H9 (cell line): ENCODE measurements at regions not wholly inside any gene's neighbourhood (a gene's known extent, or its start where the extent isn't known, plus 50 kb on each side); places are given as distances from the start of the nearest gene placed in this dataset.

ENCODE experiments used
- DNase-seq: peaks from one replicate; pipeline ENCODE4 v3.0.0-alpha.2; 2017
- H2AFZ ChIP-seq: one replicate; pipeline ENCODE4 v1.6.1; 2013; ENCODE audit warnings: mild to moderate bottlenecking, low read length, control low read depth, moderate library complexity
- H2AK5ac ChIP-seq: 2 replicates; pipeline ENCODE4 v1.6.1; 2013; ENCODE audit warnings: low read length, control low read depth, mixed read lengths; ENCODE audit not compliant: insufficient read length
- H2BK120ac ChIP-seq: one replicate; pipeline ENCODE4 v1.6.1; 2013; ENCODE audit warnings: low read depth, mild to moderate bottlenecking, low read length, control low read depth, inconsistent platforms; ENCODE audit not compliant: poor library complexity, severe bottlenecking
- H2BK12ac ChIP-seq: 2 replicates; pipeline ENCODE4 v1.6.1; 2013; ENCODE audit warnings: low read length, control low read depth, mixed read lengths, low read depth; ENCODE audit not compliant: insufficient read length
- H2BK15ac ChIP-seq: 2 replicates; pipeline ENCODE4 v1.6.1; 2013; ENCODE audit warnings: low read depth, low read length, control low read depth
- H2BK20ac ChIP-seq: one replicate; pipeline ENCODE4 v1.6.1; 2013; ENCODE audit warnings: low read depth, mild to moderate bottlenecking, low read length, control low read depth, inconsistent platforms; ENCODE audit not compliant: poor library complexity, severe bottlenecking
- H2BK5ac ChIP-seq: 2 replicates; pipeline ENCODE4 v1.6.1; 2013; ENCODE audit warnings: low read length, control low read depth, mixed read lengths; ENCODE audit not compliant: insufficient read length
- H3K14ac ChIP-seq: 2 replicates; pipeline ENCODE4 v1.6.1; 2013; ENCODE audit warnings: low read length, control low read depth; ENCODE audit not compliant: insufficient read depth
- H3K18ac ChIP-seq: 2 replicates; pipeline ENCODE4 v1.6.1; 2013; ENCODE audit warnings: low read depth, mild to moderate bottlenecking, mixed read lengths, low read length, control low read depth; ENCODE audit not compliant: insufficient read length
- H3K23ac ChIP-seq: 2 replicates; pipeline ENCODE4 v1.6.1; 2013; ENCODE audit warnings: low read length, control low read depth, mixed read lengths, low read depth; ENCODE audit not compliant: insufficient read length
- H3K23me2 ChIP-seq: 2 replicates; pipeline ENCODE4 v1.6.1; 2013; ENCODE audit warnings: low read depth, mild to moderate bottlenecking, mixed read lengths, low read length, control low read depth; ENCODE audit not compliant: insufficient read length, poor library complexity, severe bottlenecking
- H3K27ac ChIP-seq: 2 replicates; pipeline ENCODE4 v1.5.1; 2013; ENCODE audit warnings: low read length, control low read depth, mixed read lengths, low read depth; ENCODE audit not compliant: insufficient read length
- H3K27me3 ChIP-seq: 2 replicates; pipeline ENCODE4 v1.6.1; 2013; ENCODE audit warnings: low read length, control low read depth, inconsistent platforms; ENCODE audit not compliant: insufficient read depth
- H3K4ac ChIP-seq: 2 replicates; pipeline ENCODE4 v1.6.1; 2013; ENCODE audit warnings: low read depth, mild to moderate bottlenecking, control low read depth, inconsistent platforms, low read length, moderate library complexity
- H3K4me1 ChIP-seq: 2 replicates; pipeline ENCODE4 v1.6.1; 2013; ENCODE audit warnings: low read length, control low read depth, inconsistent platforms; ENCODE audit not compliant: insufficient read depth
- H3K4me2 ChIP-seq: 2 replicates; pipeline ENCODE4 v1.6.1; 2013; ENCODE audit warnings: low read length, control low read depth, mixed read lengths; ENCODE audit not compliant: insufficient read length, insufficient read depth
- H3K56ac ChIP-seq: 2 replicates; pipeline ENCODE4 v1.6.1; 2013; ENCODE audit warnings: low read depth, mild to moderate bottlenecking, mixed read lengths, low read length, control low read depth; ENCODE audit not compliant: insufficient read length
- H3K79me1 ChIP-seq: 2 replicates; pipeline ENCODE4 v1.6.1; 2013; ENCODE audit warnings: low read depth, mild to moderate bottlenecking, moderate library complexity, low read length, control low read depth, inconsistent platforms; ENCODE audit not compliant: insufficient read depth, poor library complexity, severe bottlenecking
- H3K79me2 ChIP-seq: 2 replicates; pipeline ENCODE4 v1.6.1; 2013; ENCODE audit warnings: low read length, control low read depth, inconsistent platforms; ENCODE audit not compliant: insufficient read depth
- H3K9ac ChIP-seq: 2 replicates; pipeline ENCODE4 v1.6.1; 2013; ENCODE audit warnings: low read length, control low read depth, mixed read lengths; ENCODE audit not compliant: insufficient read length; ENCODE audit errors: extremely low read depth
- H3K9me3 ChIP-seq: one replicate; pipeline ENCODE4 v1.6.1; 2013; ENCODE audit warnings: low read depth, low read length, inconsistent platforms; ENCODE audit not compliant: control insufficient read depth
- H3T11ph ChIP-seq: one replicate; pipeline ENCODE4 v1.6.1; 2013; ENCODE audit warnings: mild to moderate bottlenecking, low read length, control low read depth, inconsistent platforms
- H4K20me1 ChIP-seq: one replicate; pipeline ENCODE4 v1.6.1; 2013; ENCODE audit not compliant: control insufficient read depth, insufficient read length, insufficient read depth
- H4K5ac ChIP-seq: 2 replicates; pipeline ENCODE4 v1.6.1; 2013; ENCODE audit warnings: low read depth, mild to moderate bottlenecking, mixed read lengths, low read length, control low read depth; ENCODE audit not compliant: insufficient read length
- H4K8ac ChIP-seq: replicated peaks from 2 replicates; pipeline ENCODE4 v1.6.1; 2013; ENCODE audit warnings: low read length, control low read depth, mixed read lengths, low read depth; ENCODE audit not compliant: insufficient read length
- H4K91ac ChIP-seq: 2 replicates; pipeline ENCODE4 v1.6.1; 2013; ENCODE audit warnings: low read depth, mild to moderate bottlenecking, moderate library complexity, mixed read lengths, low read length, control low read depth; ENCODE audit not compliant: insufficient read length
- H3K27ac Mint-ChIP-seq, 3 experiments: 2 replicates in 2 of 3; 3 replicates in 1 of 3; pipeline ENCODE4 v1.8.0; 2020 to 2021; ENCODE audit warnings: mixed read lengths in 3 of 3, mild to moderate bottlenecking in 1 of 3, moderate library complexity in 1 of 3
- H3K27me3 Mint-ChIP-seq: 2 replicates; pipeline ENCODE4 v1.8.0; 2021; ENCODE audit warnings: low read depth, mild to moderate bottlenecking, moderate library complexity, mixed read lengths
- H3K36me3 Mint-ChIP-seq, 3 experiments: 2 replicates in 2 of 3; 3 replicates in 1 of 3; pipeline ENCODE4 v1.8.0; 2020 to 2021; ENCODE audit warnings: low read depth in 3 of 3, mixed read lengths in 3 of 3; ENCODE audit not compliant: insufficient read depth in 1 of 3
- H3K4me1 Mint-ChIP-seq, 2 experiments: 2 replicates each; pipeline ENCODE4 v1.8.0; 2020; ENCODE audit warnings: mixed read lengths in 2 of 2
- H3K4me3 Mint-ChIP-seq, 2 experiments: 2 replicates in 1 of 2; 3 replicates in 1 of 2; pipeline ENCODE4 v1.8.0; 2020 to 2021; ENCODE audit warnings: mild to moderate bottlenecking in 2 of 2, mixed read lengths in 2 of 2, moderate library complexity in 1 of 2
- H3K9me3 Mint-ChIP-seq, 2 experiments: 2 replicates in 1 of 2; 3 replicates in 1 of 2; pipeline ENCODE4 v1.8.0; 2020; ENCODE audit warnings: mild to moderate bottlenecking in 2 of 2, mixed read lengths in 2 of 2, moderate library complexity in 1 of 2
- CTCF ChIP-seq: fragments of 200-600 bp; sonication (generic); conservative IDR thresholded peaks from 3 replicates; pipeline ENCODE4 v1.8.0; 2021; ENCODE audit warnings: antibody characterized with exemption, mild to moderate bottlenecking
- WGBS: extraction: QIAGEN DNeasy Blood & Tissue Kit; methylation state at CpG from one replicate; pipeline ENCODE4 v1.1.7; 2013; ENCODE audit warnings: missing lambda C conversion rate, low lambda C conversion rate, mixed read lengths; ENCODE audit not compliant: insufficient read length; ENCODE audit errors: extremely low coverage; 5-methylcytosine and 5-hydroxymethylcytosine counted together

DNA sequence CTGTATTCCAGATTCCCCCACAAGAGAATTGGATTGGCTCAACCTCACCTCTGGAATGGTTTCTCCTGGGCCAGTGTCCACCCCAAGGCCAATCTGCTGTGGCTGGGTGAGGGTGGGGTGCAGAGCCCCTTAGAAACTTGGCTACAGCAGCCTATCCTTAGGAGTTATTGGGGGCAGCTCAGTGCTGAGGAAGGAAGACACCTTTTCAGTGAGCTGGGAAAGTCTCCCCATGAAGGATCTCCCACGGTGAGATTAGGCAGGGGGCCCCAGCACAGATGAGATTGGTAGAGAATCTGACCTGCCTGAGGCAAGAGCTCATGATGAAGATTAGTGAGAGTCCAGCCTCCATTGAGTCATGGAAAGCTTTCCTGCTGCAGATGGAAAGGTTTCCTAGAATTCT lies 78.4 kb downstream of the CCDC185 start:
- Histone ChIP-seq H2BK20ac (no peak overlapping the region), H2BK15ac (no peak overlapping the region), H3K4ac (no peak overlapping the region), H3K79me1 (no peaks in the 10 kb centered on the region), H3K23me2 (no peaks in the 10 kb centered on the region), H3K27ac (no peak overlapping the region), H3K56ac (no peak overlapping the region), H4K5ac (no peak overlapping the region), H2AFZ (no peak overlapping the region), H2AK5ac (no peak overlapping the region), H3K4me2 (no peak overlapping the region), H3K27me3 (no peaks in the 10 kb centered on the region), H3K9me3 (no peaks in the 10 kb centered on the region), H3K9ac (no peak overlapping the region), H3K14ac (no peak overlapping the region), H3T11ph (no peak overlapping the region), H2BK12ac (no peak overlapping the region), H2BK120ac (no peak overlapping the region), H3K79me2 (no peaks in the 10 kb centered on the region), H3K23ac (no peak overlapping the region), H2BK5ac (no peak overlapping the region), H4K20me1 (no peaks in the 10 kb centered on the region), H3K4me1 (no peaks in the 10 kb centered on the region), H3K18ac (no peak overlapping the region), H4K8ac (no peak overlapping the region), H4K91ac (no peak overlapping the region)
- WGBS, result no CpG with 5 or more reads among the region's 1 CpG
- Mint-ChIP-seq H3K27me3 (peaks cover 10% of the 10 kb centered on the region), H3K4me1 (peaks cover 9 to 14% of the 10 kb centered on the region in 2 experiments), H3K4me3 (no peak overlapping the region), H3K9me3 (peaks cover 3 to 5% of the 10 kb centered on the region in 2 experiments; a peak in 4 of 5 replicates), H3K27ac (no peak overlapping the region), H3K36me3 (peaks cover 0 to 7% (median 3%) of the 10 kb centered on the region in 3 experiments; a peak in 2 of 7 replicates)
- TF ChIP-seq CTCF, result no peak
- DNase-seq, result no peak
